DOHH2 (cell line): ENCODE measurements at regions not wholly inside any gene's neighbourhood (a gene's known extent, or its start where the extent isn't known, plus 50 kb on each side); places are given as distances from the start of the nearest gene placed in this dataset.

Experiments used
- EZH2phosphoT487 ChIP-seq: fragments of 200-600 bp; sonication (generic); IDR thresholded peaks from 2 replicates; pipeline ENCODE4 v1.6.1; 2017; ENCODE audit warnings: borderline replicate concordance, mild to moderate bottlenecking, antibody characterized with exemption, low read length, moderate library complexity, mixed read lengths
- TF ChIP-seq, protein P1 (sequence below): fragments of 200-600 bp; sonication (generic); IDR thresholded peaks from one replicate; pipeline ENCODE4 v1.5.1; 2014; ENCODE audit warnings: antibody characterized with exemption, mild to moderate bottlenecking, low read depth, low read length; ENCODE audit not compliant: poor library complexity, severe bottlenecking

DNA sequence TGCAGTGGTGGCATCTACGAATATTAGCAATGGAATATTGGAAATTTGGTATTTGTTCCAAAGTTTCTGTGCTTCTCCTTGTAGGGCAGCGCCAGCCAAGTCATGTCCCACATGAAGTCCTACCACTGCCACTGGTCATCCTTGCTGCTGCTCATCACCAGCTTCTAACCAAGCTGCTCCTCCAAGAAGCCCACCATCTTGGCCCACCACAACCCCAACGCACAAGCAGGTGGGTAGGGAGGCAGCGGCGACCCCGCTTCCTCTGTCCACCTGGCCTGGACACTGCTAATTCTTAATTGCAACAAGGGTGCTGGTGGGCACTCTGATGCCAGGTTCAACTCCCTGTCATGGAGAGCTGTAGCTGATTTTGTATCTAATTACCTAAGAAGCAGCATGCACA is 291.2 kb upstream of the LYPLAL1 start:
- TF ChIP-seq, protein P1, sequence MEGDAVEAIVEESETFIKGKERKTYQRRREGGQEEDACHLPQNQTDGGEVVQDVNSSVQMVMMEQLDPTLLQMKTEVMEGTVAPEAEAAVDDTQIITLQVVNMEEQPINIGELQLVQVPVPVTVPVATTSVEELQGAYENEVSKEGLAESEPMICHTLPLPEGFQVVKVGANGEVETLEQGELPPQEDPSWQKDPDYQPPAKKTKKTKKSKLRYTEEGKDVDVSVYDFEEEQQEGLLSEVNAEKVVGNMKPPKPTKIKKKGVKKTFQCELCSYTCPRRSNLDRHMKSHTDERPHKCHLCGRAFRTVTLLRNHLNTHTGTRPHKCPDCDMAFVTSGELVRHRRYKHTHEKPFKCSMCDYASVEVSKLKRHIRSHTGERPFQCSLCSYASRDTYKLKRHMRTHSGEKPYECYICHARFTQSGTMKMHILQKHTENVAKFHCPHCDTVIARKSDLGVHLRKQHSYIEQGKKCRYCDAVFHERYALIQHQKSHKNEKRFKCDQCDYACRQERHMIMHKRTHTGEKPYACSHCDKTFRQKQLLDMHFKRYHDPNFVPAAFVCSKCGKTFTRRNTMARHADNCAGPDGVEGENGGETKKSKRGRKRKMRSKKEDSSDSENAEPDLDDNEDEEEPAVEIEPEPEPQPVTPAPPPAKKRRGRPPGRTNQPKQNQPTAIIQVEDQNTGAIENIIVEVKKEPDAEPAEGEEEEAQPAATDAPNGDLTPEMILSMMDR: no peak
- TF ChIP-seq EZH2phosphoT487: no peak
